ENCODE measurements at regions not wholly inside any gene's neighbourhood (a gene's known extent, or its start where the extent isn't known, plus 50 kb on each side); places are given as distances from the start of the nearest gene placed in this dataset.

GRCh38 chr1:102790997-102791396, 317.3 kb downstream of the COL11A1 start:
- no peak for TF ChIP-seq POLR2AphosphoS5 (IDR thresholded peaks at IDR 0.05; ENCODE audit: borderline replicate concordance, low read depth, low read length)
- TF ChIP-seq EZH2 (IDR thresholded peaks at IDR 0.05) = no peak
